ENCODE measurements at regions not wholly inside any gene's neighbourhood (a gene's known extent, or its start where the extent isn't known, plus 50 kb on each side); places are given as distances from the start of the nearest gene placed in this dataset.

DNA sequence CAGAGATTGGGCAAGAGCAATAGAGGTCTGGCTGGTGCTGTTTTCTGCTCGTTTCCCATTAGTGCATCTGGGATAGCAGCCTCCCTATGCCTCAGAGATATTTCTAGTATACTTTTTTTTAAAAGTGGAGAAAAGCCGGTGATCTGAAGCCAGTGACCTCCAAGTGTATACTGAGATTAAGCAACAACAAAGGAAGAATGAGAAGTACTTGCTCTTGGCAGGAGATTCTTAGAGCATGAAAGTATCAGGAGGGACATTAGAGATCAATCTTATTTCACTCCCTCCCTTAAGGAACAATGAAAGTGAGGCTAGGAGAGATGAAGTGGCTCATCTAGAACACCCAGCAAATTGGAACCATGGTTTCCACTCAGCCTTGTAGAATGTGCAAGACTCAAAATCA lies 423.3 kb downstream of the SOX2 start:
- TF ChIP-seq SPI1 (IDR thresholded peaks at IDR 0.05; ENCODE audit: low read depth, low read length) (no peak), POLR2AphosphoS5 (IDR thresholded peaks at IDR 0.05; ENCODE audit: low read depth, low read length) (no peak), POLR2A (IDR thresholded peaks at IDR 0.05; ENCODE audit: low read depth, low read length) (no peak), TAF1 (IDR thresholded peaks at IDR 0.05; ENCODE audit: low read depth, low read length) (no peak)
